ENCODE measurements at regions not wholly inside any gene's neighbourhood (a gene's known extent, or its start where the extent isn't known, plus 50 kb on each side); places are given as distances from the start of the nearest gene placed in this dataset.

DNA sequence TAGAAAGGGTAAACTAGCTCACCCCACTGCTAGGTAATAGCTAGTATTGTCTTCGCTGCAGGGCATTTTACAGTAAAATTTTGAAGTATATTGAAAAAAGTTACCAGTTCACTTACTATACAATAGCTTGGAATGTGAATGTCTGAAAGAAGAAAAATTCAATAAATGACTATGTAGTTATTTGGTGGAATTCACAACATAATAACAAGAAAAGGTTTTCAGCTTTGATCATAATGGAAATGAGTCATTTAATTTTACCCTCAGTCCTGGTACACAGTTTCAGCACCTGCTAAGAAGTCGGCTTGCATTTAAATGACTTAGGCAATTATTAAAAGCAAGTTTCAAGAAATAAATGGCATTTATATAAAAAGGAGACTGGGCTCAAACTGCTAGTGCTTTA, 90.4 kb downstream of the NUP35 start:
- DNase-seq: no peak

GRCh38 chr2:183215917-183216316, 91.7 kb downstream of the NUP35 start:
- no peak for DNase-seq

GRCh38 chr2:183219888-183220287, 95.6 kb downstream of the NUP35 start:
- DNase-seq: no peak

- no peak for DNase-seq
These were observed 98.5 kb downstream of the NUP35 start for GRCh38 chr2:183222751-183223150.

DNA sequence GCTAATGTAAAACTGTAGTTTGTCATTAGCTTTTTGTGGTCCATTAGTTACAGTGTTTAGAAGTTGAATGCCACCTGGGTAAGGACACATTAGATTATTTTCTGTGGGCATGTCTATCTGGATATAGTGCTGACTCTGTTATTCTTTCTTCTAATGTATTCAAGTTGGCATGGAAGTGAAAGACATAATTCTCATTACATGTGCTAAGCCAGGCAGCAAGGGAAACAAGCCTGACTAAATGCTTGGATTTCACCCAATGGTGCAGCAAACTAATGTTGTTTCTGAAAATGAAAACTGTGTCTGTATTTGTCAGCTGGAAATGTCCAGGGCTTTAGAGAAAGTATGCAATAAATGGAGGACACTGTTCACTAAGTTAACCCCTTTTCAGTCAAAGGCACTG, 100.7 kb downstream of the NUP35 start:
- DNase-seq: no peak

DNA sequence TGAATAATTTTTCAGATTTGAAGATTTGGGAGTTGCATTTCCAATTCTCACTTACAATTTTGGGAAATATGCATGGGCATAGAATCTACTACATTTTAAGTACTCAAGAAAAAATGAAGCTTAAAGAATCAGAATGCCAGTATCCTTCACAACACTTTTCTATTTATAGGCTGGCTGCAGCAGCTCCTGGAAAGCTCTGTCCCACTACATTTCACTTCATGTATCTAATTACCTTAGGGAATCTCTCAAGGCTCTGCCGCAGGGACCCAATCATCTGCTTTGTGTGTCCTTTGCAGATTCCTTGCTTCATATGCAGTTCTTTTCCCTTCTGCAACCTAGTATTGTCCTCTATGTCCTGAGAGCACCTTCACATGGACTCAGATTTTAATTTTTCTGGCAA, 102.9 kb downstream of the NUP35 start:
- no peak for DNase-seq

DNA sequence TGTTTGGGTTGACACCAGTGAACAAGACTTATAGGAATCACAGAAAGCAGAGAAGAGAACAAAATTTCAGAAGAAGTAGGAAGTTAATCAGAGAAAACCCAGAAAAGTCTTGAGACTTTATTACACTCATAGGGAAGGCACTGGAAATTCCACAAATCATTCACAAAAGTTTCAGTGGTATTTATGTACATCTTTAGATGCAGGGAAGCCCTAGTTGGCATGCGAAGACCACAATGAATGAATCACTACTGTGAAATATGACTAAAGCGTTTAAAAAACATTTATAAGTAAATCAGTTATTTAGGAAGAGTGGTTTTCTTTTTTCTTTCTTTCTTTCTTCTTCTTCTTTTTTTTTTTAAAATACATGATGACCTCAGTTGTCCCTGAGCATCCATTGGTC, 105.1 kb downstream of the NUP35 start:
- DNase-seq: no peak

DNA sequence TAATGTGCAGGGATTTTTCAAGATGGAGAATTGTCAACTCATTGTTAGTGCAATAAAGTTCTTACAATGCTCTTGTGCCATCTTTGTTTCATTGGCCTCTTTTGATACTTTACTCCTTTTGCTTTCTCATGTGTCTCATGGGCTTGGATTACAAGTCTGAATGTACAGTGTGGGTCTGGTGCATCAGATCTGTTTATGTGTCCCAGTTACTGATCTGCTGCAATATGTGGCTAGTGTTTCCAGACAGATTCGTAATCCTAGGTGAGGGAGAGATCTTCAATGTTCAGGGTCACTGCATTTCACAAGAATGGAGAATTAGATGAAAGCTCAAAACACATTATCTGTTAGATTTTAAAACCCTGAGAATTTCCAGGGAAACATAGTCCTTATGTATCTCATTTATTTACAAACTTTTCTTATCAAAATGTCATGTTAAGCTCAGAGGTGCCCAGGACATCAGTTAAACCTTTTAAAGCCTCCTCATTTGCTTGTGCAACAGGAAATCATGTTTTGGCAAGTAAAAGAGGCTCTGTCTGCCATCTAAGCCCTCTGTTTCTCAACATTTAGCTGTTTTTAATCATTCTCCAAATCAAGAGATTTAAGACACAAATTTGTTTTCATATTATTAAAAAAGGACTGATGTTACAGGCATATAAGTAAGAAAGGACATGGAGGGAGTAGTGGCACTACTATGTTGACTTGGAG, 108.1 kb downstream of the NUP35 start:
- no peak for DNase-seq

GRCh38 chr2:183242937-183243336, 118.7 kb downstream of the NUP35 start:
- DNase-seq: no peak

DNA sequence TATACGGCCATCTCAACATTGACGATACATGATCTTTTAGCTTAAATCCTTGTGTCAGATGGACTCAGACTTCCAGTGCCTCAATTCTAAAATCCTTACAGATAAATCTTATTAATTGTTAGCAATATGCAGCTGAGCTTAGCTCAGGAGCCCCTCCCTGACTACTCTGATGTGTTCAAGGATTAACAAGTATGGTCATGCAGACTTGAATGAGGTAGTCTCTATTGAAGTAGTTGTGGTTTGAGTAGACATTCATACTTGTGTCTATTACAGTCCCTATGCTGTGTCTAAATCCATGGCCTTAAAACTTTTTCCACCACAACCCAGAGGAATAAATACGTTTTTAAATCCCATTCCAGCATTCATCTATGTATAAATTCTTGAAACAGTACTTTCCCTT, 119.5 kb downstream of the NUP35 start:
- DNase-seq: no peak

GRCh38 chr2:183244300-183244844, 120.1 kb downstream of the NUP35 start:
- no peak for DNase-seq

DNA sequence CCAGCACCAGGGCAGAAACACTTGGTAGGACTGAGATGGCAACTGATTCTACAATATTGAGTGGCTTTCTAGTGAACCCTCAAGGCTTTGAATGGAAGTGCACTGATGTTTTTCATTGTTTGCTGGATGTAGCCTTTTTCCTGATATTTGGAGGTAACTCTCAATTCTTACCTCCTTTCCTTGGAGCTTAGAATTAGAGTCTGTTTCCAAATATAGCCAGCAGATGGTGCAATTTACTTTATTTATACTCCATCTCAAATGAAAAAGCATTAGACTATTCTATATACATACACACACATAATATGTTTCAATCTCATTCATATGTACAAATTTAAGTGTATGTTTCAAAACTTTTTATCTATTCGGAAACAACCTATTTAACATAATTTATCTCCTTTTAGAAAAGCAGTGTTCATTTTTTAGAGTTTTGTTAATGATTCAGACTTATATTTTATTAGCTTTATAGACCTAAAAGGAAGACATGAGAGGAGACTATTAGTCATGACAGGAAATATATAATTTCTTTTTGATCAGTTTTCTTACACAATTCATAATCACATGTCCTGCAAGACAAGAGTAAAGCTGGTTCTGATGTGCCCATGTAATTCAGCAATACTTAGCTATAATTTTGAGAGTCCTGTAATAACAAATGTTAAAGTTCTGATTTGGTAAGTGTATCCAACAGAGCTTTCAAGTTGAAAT, 124.8 kb downstream of the NUP35 start:
- DNase-seq: no peak

- DNase-seq: no peak
These were observed 125.8 kb downstream of the NUP35 start for GRCh38 chr2:183250061-183250460.

DNA sequence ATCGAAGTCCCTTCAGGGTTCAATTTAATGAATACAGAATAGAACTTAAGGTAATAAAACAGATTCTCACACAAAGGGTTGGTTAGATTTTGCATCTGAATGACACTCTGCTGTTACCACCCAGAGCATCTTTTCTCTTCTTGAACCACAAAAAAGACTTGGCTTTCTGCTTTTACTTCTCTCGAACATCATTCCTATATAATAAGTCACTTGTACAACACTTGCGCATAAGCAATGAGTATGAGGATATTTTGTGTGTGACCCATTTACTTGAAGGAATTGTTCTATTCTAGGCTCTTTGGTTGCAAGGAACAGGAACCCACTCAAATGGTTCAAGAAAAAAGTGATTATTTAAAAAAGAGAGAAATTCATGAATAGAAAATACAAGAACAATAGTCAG, 126.2 kb downstream of the NUP35 start:
- DNase-seq: no peak

GRCh38 chr2:183253441-183254130, 129.3 kb downstream of the NUP35 start:
- no peak for DNase-seq

DNA sequence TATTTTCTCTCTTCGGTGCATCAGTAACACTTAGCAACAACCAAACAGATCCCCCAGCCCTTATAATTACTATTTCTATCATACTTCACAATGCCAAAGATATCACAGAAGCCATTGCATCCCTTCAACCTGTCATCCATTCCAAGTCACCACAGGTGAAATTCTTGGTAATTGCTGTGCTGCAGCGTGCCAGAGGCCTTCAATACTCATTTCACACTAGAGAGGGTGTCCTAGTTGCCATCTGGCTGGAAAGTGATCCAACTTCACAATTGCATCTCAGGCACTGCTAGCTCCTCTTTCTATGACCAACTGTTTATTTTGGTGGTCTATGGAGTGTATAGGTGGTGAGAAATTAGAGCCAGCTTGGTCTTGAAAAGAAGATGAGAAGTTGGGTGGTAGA, 131.2 kb downstream of the NUP35 start:
- DNase-seq: no peak

DNA sequence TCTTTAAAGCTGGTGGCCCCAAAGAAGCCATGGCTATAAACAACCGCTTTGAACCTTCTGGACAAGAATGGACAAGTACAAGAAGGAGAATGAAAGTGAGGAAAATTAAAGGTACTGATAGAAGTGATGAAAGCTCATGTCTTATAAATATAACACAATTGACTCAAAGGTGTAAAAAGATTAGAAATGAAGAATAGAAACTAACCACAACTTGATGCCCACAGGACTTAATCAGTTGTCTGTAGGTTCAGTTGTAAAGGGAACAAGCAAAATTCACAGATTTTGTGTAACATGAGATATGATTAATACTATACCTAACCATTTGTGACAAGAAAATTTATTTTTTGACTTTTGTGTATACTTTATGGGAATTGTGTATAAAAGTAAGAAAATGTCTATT, 135.7 kb downstream of the NUP35 start:
- DNase-seq: no peak

DNA sequence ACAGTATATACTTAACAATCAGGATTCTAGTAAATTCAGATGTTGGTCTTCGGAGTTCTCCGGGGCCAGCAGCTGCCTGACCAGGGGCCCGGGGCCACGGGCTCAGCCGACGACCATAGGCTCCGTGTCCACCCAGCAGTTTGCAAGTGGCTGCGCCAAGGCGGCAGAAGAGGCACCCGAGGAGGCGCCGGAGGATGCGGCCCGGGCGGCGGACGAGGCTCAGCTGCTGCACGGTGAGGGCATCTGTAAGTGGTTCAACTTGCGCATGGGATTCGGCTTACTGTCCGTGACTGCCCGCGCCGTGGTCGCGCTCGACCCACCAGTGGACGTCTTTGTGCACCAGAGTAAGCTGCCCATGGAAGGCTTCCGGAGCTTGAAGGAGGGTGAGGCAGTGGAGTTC, 136.3 kb downstream of the NUP35 start:
- DNase-seq: no peak

GRCh38 chr2:183264890-183265535, 140.8 kb downstream of the NUP35 start:
- DNase-seq: no peak

GRCh38 chr2:183267148-183267827, 143.0 kb downstream of the NUP35 start:
- no peak for DNase-seq

DNA sequence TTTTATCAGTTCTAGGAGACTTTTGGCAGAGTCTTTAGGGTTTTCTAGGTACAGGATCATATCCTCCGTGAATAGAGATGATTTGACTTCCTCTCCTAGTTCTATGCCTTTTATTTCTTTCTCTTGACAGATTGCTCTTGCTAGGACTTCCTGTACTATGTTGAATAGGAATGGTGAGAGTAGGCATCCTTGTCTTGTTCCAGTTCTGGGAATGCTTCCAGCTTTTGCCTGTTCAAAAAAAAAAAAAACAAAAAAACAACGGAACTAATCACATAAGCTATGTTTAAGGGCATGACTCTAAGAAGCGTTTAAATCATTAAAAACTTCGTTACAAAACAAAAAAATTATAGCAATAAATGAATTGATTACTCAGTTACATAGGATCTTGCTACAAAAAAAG, 145.7 kb downstream of the NUP35 start:
- DNase-seq: no peak

DNA sequence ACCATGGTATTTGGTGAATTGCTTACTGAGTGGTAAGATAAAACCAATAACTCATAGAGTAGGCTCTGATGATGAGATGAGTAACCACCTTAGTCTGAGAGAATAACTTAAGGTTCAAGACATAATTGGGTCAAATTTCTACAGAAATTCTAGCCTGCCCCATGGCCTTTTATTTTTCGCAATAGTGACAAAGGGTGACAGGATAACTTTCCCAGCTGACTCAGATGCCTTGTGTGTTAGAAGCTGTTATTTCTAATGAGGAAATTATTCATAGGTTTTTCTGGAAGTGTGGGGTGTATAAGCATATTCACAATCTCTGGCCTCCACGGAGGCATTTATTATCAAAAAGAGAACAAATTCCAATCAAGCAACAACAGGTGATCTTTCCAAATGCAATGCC, 159.0 kb downstream of the NUP35 start:
- no peak for DNase-seq

GRCh38 chr2:183284606-183285005, 160.4 kb downstream of the NUP35 start:
- DNase-seq: no peak
